Renal pelvis (tissue), 1 donor: ENCODE measurements at regions not wholly inside any gene's neighbourhood (a gene's known extent, or its start where the extent isn't known, plus 50 kb on each side); places are given as distances from the start of the nearest gene placed in this dataset.

Source experiments
- DNase-seq: peaks from one replicate; pipeline ENCODE4 v3.0.0-alpha.2; 2013

DNA sequence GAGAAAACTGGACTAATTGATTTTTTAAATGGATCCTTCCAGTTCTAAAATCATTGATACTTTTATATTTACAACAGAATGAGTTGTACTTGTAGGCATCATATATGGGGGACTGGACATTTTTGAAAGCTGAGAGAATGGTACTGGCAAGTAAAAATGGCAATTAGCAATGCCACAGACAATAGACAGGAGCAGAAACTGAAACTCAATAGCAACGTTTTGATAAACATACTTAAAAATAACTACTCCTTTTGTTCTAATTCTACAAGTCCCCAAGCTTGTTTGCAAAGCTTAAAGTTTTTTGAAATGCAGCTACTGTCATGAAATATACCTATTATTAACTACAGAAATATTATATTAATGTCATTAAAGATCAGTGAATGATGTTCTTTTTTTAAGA lies 52.8 kb upstream of the FBXL7 start:
- no peak for DNase-seq

DNA sequence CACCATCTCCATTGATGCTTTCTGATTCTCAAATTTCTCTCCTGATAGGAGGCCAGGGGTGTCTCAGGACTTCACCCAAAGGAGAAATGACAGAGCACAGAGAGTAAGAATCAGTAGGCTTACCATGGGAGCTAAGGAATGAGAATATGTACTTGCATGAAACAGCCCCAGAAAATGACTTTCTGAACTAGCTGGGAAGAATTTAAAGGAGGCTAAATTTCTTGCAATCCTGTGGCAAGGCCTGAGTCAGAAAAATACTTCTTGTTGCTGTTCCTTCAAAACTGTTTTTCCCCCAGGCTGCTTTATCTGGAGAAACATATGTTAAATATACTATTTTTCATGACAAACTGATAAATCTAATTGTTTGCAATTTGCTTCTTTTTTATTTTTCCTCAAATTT lies 53.4 kb upstream of the FBXL7 start:
- DNase-seq = no peak

DNA sequence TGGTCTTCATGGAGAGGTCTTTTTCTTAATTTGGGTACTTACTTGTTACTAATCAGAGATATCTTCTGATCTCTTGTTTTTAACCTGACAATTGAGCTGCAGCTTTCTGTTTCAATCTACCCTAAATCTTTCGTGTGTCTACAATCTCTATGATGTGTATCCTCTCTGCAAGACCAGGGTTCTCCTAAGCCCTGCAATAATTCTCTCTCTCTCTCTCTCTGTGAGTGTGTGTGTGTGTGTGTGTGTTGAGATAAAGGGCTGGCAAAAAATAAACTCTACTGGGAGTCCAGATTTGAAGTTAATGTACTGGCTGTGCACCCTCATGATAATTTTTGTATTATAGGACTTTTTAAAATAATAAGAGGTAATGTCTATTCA lies 57.8 kb upstream of the FBXL7 start:
- no peak for DNase-seq

DNA sequence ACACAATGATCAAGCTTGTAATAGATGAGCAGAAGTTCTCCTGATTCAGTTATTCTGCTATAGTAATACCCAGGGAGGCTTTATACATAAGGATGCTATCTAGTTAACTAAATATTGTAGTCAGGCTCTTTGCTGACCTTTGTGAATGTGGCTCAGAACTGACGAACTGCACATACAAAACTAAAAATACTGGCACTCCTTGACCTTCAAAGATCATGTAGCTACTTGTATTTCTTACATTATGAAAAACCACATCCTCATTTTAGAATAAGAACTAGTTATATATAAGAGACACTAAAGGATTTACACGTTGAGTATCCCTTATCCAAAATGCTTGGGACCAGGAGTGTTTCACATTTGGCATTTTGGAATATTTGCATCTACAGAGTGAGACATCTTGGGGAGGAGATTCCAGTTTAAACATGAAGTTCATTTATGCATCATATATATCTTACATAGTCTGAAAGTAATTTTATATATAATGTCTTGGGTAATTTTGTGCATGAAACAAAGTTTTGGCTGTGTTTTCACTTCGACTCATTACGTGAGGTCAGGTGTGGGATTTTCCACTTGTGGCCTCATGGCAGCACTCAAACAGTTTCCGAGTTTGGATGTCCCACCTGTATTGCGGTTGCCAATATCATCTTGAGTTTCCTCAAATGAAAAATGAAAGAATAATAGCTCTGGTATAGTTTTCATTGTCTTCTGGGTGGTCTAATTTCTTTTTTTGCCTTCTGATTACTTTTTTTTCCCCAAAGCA lies 58.4 kb upstream of the FBXL7 start:
- no peak for DNase-seq

DNA sequence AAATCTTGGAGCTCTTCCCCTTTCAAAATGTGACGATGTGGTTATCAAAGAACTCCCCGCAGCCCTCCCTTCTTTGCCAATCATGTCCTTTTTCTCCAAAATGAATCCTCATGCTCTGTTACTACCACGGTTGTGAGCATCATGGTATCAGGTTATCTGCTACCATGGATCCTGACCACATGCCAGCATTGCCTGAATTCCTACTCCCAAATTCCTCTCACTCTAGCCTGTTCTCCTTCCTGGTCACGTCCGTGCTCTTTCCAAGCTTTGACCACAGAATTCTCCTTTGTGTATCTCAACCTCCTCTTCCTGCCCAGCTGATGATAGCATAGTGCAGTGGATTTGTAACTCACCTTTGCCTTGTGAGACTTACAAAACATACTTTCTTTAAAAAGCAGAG lies 59.5 kb upstream of the FBXL7 start:
- DNase-seq = no peak

DNA sequence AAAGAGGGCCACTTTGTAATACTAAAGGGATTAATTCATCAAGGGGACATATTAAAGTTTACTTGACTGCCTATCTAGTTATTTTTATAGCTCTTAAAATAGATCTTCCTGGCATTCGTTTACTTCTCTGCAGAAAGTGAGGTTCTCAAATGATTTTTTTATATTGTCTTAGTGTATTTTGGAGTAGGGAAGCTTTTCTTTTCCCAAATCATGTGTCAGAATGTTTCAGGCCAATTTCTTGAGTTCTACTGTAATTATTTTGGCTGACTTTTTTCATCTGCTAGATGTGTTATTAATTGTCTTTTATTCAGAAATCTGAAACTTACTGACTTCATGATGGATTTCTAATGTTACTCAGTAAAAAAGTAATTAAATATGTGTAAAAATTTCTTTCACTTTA lies 60.2 kb upstream of the FBXL7 start:
- no peak for DNase-seq

DNA sequence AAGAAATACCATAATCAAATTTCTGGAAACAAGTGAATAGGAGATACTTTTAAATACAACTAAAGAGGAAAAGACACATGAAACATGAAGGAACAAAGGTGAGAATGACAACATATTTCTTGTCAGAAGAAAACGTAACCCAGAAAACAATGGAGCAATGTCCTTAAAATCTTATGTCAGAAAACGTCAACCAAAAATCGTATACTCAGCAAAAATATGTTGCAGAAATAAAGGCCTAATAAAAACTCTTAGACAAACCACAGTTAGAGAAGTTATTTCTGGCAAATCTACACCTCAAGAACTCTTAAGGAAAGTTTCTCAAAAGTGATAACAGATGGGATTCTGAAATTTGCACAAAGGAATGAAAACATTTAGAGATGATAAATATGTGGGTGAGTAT lies 66.3 kb upstream of the FBXL7 start:
- no peak for DNase-seq

DNA sequence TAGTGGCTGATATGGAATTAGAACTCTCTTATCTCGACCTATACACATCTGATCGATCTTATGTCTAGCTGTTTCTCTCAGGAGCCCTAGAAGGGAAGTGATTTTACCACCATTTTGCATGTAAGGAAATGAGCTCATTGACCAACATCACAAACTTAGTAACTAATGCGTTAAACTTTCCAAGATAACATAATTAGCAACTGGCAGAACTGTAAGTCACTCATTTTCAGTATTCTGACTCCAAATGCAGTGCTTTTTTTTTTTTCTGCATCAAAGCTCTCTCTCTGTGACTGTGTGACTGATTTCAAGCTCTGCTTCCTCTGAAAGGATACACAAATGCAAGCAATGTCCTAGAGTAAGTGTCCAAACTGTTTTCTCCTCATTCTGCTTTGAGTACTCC lies 68.1 kb upstream of the FBXL7 start:
- DNase-seq = no peak

DNA sequence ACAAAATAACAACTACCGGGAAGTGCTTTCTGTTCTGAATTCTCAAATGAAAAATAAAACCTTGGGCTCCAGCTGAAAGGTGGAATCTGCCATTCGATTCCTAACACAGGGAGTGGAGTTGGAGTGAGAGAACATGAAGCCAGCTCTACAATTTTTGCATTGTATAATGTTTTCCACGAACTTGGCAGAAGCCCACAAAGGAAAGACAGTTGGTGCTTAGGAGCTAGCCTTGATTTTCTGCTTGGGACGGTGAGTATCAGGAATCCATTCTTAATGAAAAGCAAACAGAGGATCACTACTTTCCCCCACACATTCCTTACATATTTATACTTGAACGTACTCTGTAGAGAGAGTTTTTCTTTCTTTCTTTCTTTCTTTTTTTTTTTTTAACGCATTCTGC lies 74.2 kb upstream of the FBXL7 start:
- DNase-seq = peak; percentile 30

DNA sequence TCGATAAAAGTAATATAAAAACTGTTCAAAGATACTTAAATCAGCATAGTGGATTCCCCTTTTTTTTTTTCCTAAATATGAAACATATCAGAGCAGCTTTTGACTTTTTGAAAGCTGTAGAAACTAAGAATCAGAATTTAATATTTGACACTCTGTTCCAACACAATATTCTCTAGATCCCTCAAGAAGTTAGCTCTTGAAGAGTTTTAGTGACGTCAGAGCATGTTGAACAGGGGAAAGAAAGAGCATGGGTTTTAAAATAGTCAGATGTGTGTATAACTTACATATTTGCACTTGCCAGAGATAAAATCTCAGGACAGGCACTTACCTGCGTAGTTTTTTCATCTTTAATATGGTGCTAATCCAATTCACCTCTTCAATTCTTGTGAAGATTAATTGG lies 75.2 kb upstream of the FBXL7 start:
- DNase-seq = no peak

DNA sequence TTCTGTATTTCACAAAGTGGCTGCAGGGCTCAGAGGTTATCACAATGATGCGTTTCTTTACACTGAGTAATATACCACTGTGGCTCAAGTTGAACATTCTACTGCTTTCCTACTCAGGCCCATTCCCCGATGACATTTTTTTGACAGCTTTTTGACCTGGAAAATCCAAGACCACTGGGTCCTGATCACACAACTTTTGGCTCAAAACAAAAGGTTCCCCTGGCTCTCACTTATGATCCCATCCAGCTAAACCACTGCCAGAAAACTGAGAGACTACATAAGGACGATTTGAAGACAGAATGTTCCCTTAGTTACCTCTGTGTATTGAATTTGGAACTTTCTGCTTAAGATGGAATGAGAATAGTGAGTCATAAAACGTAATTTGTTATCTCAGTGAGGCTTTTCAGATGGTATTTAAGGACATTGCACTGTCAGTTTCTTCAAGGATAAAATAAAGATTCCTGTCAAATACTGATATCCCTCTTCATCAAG lies 78.0 kb upstream of the FBXL7 start:
- peak; percentile 5 for DNase-seq

DNA sequence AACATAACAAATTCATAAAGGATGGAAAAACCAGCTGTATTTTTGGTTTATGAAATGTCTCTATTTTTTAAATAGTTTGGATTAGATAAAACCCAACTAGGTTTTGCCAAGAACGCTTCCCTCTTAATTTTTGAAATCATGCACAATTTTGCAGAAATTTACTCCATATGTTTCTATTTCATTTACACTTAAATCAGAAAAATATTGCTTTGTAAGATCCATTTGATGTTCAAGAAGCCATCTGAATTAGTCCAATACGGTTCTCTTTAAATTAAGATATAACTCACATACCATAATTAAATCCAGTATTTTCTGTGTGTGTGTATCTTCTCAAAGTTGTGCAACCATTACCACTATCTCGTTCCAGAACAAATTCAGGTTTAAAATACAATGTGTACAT lies 78.6 kb upstream of the FBXL7 start:
- DNase-seq = no peak

DNA sequence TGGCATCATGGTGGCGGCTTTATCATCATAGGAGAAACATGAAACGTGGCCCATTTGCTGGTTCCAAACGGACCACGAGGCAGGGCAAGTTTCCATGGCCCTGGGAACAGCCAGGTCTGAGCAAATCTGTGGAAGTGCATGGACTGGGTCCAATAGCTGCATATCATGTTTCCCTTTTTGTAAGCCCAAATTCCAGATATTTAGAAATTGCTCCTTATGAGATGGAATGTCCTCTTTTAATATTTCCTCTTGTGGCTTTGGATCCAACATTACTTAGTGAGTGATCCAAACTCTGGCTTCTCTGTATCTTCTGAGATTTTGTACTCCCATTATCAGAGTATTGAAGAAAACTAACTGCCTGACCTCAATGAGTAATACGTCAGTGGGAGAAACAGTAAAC lies 79.8 kb upstream of the FBXL7 start:
- DNase-seq = no peak

DNA sequence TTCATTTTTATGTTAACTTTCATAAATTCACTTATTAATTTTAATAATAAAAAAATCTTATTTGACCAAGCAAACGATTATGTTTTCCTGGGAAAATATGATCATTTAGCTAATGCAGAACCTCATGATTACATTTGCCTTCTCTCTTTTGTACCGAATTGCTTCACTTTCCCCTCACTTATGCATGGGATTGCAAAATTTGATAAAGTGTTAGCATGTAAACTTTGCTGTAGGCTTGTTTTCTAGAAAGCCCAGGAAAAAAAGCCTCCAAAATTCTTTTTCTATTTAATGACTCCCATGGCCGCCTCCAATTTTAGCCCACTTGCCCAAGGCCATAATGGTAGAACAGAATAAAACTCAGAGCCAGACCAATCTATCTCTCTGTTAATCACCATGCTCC lies 82.8 kb upstream of the FBXL7 start:
- DNase-seq = no peak

DNA sequence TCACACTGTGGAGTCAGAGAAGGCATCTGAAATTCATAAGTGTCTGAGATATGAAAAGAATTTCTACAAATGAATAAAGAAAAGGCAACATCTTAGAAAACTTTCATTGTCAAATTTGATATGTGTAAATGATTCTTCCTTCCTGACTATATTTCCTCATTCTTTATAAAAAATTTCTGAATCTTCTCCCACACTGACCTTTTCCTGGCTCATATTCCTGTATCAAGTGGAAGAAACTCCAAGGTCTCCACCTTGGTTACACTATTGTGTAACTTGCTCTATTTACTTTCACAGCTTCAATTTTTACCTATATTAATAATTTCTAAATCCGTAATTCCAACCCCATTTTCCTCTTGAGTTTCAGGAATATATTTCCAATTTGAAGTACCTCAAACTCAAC lies 93.5 kb upstream of the FBXL7 start:
- no peak for DNase-seq

DNA sequence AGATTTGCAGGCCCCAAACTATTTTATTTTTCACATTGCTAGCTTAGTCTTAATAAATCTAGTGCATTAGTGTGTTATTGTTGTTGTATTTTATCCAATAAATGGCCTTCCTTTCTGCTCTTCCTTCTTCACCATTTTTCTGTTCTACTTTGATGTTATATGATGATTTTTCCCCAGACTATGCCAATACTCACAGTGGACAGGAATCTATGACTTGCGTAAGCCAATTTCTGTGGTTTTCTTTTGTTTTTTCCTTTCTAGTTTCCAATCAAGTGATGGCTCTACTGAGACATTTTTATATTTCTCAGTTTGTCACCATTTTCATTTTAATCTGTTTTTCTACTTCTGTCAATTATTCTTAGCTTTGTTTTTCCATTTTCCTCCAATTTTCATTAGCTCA lies 106.8 kb upstream of the FBXL7 start:
- DNase-seq = no peak

DNA sequence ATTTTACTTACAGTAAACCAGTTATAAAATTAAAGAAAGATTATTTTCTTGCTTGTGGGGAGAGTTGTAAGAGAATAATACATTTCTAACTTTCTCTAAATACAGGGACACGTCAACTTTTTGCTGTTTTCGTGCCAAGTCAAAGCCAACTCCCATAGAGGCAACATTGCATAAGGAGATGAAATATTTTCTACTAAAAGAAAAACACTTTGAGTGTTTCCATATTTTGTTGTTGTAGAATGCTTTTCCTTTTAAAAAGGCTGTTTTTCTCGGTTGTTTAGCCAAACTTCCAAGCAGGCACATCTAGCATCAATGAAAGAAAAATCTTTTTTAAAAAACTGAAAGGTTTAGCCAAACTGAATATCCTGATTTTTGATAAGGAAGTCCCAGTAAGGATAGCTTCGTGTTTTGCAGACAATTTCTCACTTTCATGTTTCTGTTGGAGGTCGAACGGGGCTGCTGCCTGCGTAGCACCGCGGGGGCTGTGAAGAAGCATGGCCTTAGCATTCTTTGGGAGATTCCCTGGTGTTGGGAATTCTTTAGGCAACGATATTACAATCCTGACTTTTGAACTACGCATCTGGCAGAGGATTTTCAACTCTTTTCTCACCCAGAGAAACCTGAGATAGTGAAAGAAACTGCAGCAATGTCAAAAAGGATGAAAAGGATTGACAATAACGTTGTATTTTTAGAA lies 108.1 kb upstream of the FBXL7 start:
- DNase-seq = no peak

DNA sequence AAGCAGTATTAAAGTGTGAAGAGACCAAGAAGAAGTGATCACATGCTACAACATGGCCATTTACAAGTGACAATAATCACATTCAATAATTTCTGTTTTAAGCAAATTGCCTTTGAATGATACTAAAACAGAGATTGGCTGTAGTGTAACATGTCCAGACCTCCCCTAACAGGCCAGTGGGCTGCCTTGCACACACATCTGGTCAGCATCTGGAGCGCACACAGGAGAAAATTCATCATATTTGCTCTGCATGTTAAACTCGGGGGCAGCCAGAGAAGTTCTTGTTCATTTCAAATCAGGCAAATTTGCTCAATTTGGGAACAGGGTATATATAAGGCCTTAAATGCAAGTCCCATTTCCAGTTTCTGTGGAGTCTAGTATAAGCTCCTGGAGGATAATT lies 111.1 kb upstream of the FBXL7 start:
- no peak for DNase-seq

DNA sequence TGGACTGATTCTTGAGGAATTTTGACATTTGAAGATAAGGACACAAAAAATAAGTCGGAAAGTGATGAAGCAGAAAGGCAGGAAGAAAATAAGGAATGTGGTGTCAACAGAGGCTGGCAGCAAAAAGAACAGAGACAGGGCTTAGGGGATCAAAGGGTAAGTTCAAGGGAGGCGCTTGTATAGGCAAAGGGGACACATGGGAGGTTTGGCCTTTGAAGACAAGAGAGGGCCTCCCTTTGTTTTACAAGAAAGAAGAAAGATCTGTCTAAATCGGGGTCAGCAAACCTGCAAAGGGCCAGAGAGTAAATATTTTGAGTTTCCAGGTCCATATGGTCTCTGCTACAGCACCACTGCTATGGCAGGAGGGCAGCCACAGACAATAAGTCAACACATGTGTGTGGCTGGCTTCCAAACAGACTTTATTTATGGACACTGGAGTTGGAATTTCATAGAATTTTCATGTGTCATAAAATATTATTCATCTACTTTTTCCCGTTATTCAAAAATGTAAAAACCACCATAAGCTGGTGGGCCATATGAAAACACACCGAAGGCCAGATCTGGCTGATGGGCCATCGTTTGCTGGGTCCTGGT lies 112.0 kb upstream of the FBXL7 start:
- no peak for DNase-seq

DNA sequence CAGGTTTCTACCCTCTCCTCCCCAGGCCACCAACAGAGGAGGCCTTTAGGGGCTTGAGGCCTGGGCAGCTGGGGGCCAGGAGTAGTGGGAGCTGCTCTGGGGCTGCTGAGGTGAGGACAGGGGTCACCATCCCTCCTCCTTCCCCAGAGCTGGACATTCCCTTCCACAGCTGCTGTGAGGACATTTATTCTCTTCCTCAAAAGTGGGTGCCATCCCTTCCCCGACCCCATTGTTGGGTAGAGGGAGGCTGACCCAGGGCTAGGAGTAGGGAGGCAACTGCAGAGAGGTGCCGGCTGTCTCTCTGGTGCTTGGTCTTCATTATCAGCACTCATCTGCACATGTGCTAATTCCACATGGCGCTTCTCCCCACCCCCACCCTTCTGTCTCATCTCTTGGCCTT lies 113.9 kb upstream of the FBXL7 start:
- DNase-seq = no peak

DNA sequence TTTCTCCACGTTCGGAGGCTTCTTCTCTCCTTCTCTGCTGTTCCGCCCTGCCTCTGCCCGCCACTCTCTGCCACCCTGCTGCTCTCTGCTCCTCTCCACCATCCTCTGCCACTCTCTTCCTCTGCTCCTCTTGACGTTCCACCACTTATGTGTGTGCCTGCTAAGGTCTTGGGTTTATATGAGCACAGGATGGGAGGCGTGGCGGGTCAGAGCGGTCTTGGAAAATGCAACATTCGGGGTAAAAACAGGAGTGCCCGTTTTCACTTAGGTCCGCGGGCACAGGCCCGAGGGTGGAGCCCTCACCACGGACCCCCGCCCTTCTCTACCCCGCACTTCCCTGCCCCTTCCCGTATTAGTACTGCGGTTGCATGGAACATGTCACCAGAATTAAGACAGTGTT lies 114.4 kb upstream of the FBXL7 start:
- no peak for DNase-seq

DNA sequence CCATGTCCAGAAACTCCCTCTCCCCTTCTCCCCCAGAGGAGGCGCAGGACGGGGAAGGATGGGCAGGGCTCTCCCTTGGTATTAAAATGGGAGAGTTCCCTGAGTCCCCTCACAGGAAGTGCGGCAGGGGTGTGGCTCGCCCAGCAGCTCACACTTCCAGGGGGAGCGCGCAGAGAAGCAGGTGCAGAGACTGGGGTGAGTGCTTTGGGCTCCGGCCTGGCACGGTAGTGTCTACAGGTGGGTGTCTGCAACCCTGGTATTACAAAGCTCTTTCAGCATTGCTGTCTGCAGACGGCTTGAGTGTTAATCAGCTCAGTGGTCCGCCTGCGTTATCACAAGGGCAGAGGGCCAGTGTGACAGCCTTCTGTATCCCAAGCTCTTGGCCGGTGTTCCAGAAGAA lies 114.9 kb upstream of the FBXL7 start:
- no peak for DNase-seq

DNA sequence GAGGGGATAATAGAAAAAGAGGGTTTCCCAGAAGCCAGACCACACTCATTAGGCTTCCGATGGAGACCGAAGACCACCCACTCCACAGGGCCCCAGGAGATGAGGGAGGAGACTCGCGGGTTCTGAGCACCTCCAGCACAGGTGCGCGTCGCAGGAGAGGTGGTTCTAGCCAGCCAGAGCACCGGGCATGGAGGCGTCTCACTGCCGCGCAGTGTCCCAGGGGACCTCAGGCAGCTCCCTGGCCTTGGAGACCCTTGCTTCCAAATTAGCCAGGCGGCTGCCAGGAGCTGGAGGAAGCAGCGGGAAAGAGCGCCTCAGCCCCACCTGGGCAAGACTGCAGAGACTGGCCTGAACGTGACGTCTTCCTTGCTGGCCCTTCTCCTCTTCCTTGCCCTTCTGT lies 115.4 kb upstream of the FBXL7 start:
- no peak for DNase-seq

DNA sequence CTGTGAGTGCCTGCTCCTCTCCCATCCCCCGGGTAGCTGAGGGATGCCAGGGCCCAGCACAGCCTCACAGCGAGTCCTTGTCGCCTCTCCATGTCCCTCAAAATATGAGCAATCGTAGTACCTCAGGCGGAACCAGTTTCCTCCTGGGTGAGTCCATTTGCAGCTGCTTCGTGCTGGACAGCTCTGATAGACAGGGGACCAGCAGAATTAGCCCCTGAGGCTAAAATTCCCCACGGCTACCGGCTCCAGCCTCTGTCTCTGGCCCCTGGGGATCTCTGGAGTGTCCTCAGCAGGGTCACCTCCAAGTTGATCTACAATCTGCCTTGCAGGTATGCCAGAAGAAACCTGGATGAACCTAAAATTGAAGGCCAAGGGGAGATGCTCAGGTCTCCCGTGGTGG lies 115.8 kb upstream of the FBXL7 start:
- no peak for DNase-seq
